Gastrocnemius medialis (tissue), 4 donors: ENCODE measurements at regions not wholly inside any gene's neighbourhood (a gene's known extent, or its start where the extent isn't known, plus 50 kb on each side); places are given as distances from the start of the nearest gene placed in this dataset.

Source experiments
- ATAC-seq, 2 donors: fragments of 150-250 bp; one replicate each; pipeline ENCODE4 v1.9.1; 2016
- DNase-seq, 2 donors: peaks; one replicate each; pipeline ENCODE4 v3.0.0-alpha.2; 2019
- H3K27ac ChIP-seq, 4 donors: fragments of 200-600 bp; sonication (generic); 1 replicate in 1 of 4; 2 replicates in 3 of 4; pipeline ENCODE4 v1.5.1; 2016 to 2018; ENCODE audit warnings: mild to moderate bottlenecking in 2 of 4, moderate library complexity in 1 of 4
- H3K27me3 ChIP-seq, 3 donors: fragments of 200-600 bp; sonication (generic) in 2 of 3; 1 replicate in 1 of 3; 2 replicates in 2 of 3; pipeline versions ENCODE4 v1.5.1 to v1.6.0; 2016 to 2019; ENCODE audit warnings: mild to moderate bottlenecking in 1 of 3, moderate library complexity in 1 of 3
- H3K36me3 ChIP-seq, 2 donors: fragments of 200-600 bp; sonication (generic) in 1 of 2; one replicate each; pipeline ENCODE4 v1.5.1; 2017 to 2018
- H3K4me1 ChIP-seq, 2 donors: fragments of 200-600 bp; sonication (generic) in 1 of 2; one replicate each; pipeline ENCODE4 v1.5.1; 2016 to 2017; ENCODE audit warnings: mild to moderate bottlenecking in 2 of 2
- H3K4me3 ChIP-seq, 4 donors: fragments of 200-600 bp; sonication (generic) in 3 of 4; 1 replicate in 1 of 4; 2 replicates in 3 of 4; pipeline ENCODE4 v1.5.1; 2016 to 2019; ENCODE audit warnings: mild to moderate bottlenecking in 2 of 4
- H3K9me3 ChIP-seq, 3 donors: fragments of 200-600 bp; sonication (generic) in 2 of 3; 1 replicate in 1 of 3; 2 replicates in 2 of 3; pipeline ENCODE4 v1.5.1; 2016 to 2019
- CTCF ChIP-seq, 5 experiments: fragments of 450-650 bp in 3 of 5; fragments of 200-600 bp in 2 of 5; sonication (generic) in 2 of 5; IDR thresholded peaks in 4 of 5; conservative IDR thresholded peaks in 1 of 5; 1 replicate in 4 of 5; 2 replicates in 1 of 5; pipeline ENCODE4 v1.5.1; 2016 to 2019; ENCODE audit warnings: antibody characterized with exemption in 5 of 5, mild to moderate bottlenecking in 3 of 5, moderate library complexity in 3 of 5
- POLR2A ChIP-seq, 2 donors: fragments of 450-650 bp; IDR thresholded peaks; one replicate each; pipeline ENCODE4 v1.6.1; 2017; ENCODE audit warnings: antibody characterized with exemption in 2 of 2, mild to moderate bottlenecking in 2 of 2, moderate library complexity in 2 of 2
- in situ Hi-C, 4 donors: fragments of 200-750 bp; cut with MboI; loops; one replicate each; pipeline versions ENCODE4 v1.15.0 to v1.8.0; 2017; ENCODE audit warnings: low sequenced_read_pairs in 4 of 4
- intact Hi-C: fragments of 100-400 bp; cut with DNase I; formaldehyde crosslinking; loops from one replicate; pipeline ENCODE4 v1.15.1; 2023; ENCODE audit warnings: low total_unique reads

GRCh38 chr4:137993232-137993631 lies 248.9 kb downstream of the SLC7A11 start:
- no peaks in the 10 kb centered on the region for H3K4me1 ChIP-seq
- TF ChIP-seq POLR2A (IDR thresholded peaks at IDR 0.05), result no peak
- TF ChIP-seq CTCF (IDR thresholded peaks at IDR 0.05 in 4 of 5, conservative IDR thresholded peaks at IDR 0.05 in 1 of 5), result no peak
- no peak overlapping the region for H3K4me3 ChIP-seq
- H3K9me3 ChIP-seq, result no peaks in the 10 kb centered on the region
- H3K27me3 ChIP-seq, result no peaks in the 10 kb centered on the region
- in situ Hi-C loops (no loop called here), intact Hi-C loops (no loop called here)
- DNase-seq (no peak), ATAC-seq (no peak)
- H3K27ac ChIP-seq, result no peak overlapping the region
- no peaks in the 10 kb centered on the region for H3K36me3 ChIP-seq

GRCh38 chr4:137981277-137981676 lies 260.9 kb downstream of the SLC7A11 start:
- intact Hi-C loops (no loop called here), in situ Hi-C loops (no loop called here)
- ATAC-seq, result no peak

GRCh38 chr4:137980641-137981040 lies 261.5 kb downstream of the SLC7A11 start:
- Histone ChIP-seq H3K36me3 (no peaks in the 10 kb centered on the region), H3K27me3 (no peaks in the 10 kb centered on the region), H3K27ac (no peak overlapping the region), H3K4me1 (no peaks in the 10 kb centered on the region), H3K9me3 (no peaks in the 10 kb centered on the region), H3K4me3 (no peak overlapping the region)
- DNase-seq, result no peak
- ATAC-seq, result no peak
- no peak for TF ChIP-seq POLR2A (IDR thresholded peaks at IDR 0.05)
- in situ Hi-C loops, result no loop called here
- intact Hi-C loops, result no loop called here

More at GRCh38 chr4:137981277-137981676, 260.9 kb downstream of the SLC7A11 start:
- H3K4me1 ChIP-seq, result no peaks in the 10 kb centered on the region
- TF ChIP-seq POLR2A (IDR thresholded peaks at IDR 0.05) (no peak), CTCF (IDR thresholded peaks at IDR 0.05 in 4 of 5, conservative IDR thresholded peaks at IDR 0.05 in 1 of 5) (no peak)
- H3K9me3 ChIP-seq, result no peaks in the 10 kb centered on the region
- H3K27me3 ChIP-seq, result no peaks in the 10 kb centered on the region
- H3K4me3 ChIP-seq, result no peak overlapping the region
- no peak overlapping the region for H3K27ac ChIP-seq
- H3K36me3 ChIP-seq, result no peaks in the 10 kb centered on the region
- DNase-seq, result no peak

GRCh38 chr4:137979938-137980337 lies 262.2 kb downstream of the SLC7A11 start:
- Histone ChIP-seq H3K36me3 (no peaks in the 10 kb centered on the region), H3K9me3 (no peaks in the 10 kb centered on the region), H3K27me3 (no peaks in the 10 kb centered on the region), H3K4me1 (no peaks in the 10 kb centered on the region), H3K27ac (no peak overlapping the region), H3K4me3 (no peak overlapping the region)
- no peak for DNase-seq
- intact Hi-C loops, result no loop called here
- ATAC-seq, result no peak
- in situ Hi-C loops, result no loop called here
- TF ChIP-seq CTCF (IDR thresholded peaks at IDR 0.05 in 4 of 5, conservative IDR thresholded peaks at IDR 0.05 in 1 of 5) (no peak), POLR2A (IDR thresholded peaks at IDR 0.05) (no peak)

- no peaks in the 10 kb centered on the region for H3K4me1 ChIP-seq
- no peaks in the 10 kb centered on the region for H3K9me3 ChIP-seq
- no peaks in the 10 kb centered on the region for H3K36me3 ChIP-seq
- no peaks in the 10 kb centered on the region for H3K27me3 ChIP-seq
- intact Hi-C loops (no loop called here), in situ Hi-C loops (no loop called here)
- no peak for DNase-seq
- TF ChIP-seq POLR2A (IDR thresholded peaks at IDR 0.05) (no peak), CTCF (IDR thresholded peaks at IDR 0.05 in 4 of 5, conservative IDR thresholded peaks at IDR 0.05 in 1 of 5) (no peak)
- no peak overlapping the region for H3K27ac ChIP-seq
- no peak overlapping the region for H3K4me3 ChIP-seq
- ATAC-seq, result no peak
These were observed 273.0 kb downstream of the SLC7A11 start for GRCh38 chr4:137968956-137969678.
